ENCODE measurements at regions not wholly inside any gene's neighbourhood (a gene's known extent, or its start where the extent isn't known, plus 50 kb on each side); places are given as distances from the start of the nearest gene placed in this dataset.
A peak's percentile ranks its signal among the peaks of the same experiment; 100 is the strongest.

GRCh38 chr4:138925495-138925894 is 90.1 kb upstream of the NOCT start:
- no peak for DNase-seq (ENCODE audit: low read depth in 2 of 3, low spot score in 2 of 3)

DNA sequence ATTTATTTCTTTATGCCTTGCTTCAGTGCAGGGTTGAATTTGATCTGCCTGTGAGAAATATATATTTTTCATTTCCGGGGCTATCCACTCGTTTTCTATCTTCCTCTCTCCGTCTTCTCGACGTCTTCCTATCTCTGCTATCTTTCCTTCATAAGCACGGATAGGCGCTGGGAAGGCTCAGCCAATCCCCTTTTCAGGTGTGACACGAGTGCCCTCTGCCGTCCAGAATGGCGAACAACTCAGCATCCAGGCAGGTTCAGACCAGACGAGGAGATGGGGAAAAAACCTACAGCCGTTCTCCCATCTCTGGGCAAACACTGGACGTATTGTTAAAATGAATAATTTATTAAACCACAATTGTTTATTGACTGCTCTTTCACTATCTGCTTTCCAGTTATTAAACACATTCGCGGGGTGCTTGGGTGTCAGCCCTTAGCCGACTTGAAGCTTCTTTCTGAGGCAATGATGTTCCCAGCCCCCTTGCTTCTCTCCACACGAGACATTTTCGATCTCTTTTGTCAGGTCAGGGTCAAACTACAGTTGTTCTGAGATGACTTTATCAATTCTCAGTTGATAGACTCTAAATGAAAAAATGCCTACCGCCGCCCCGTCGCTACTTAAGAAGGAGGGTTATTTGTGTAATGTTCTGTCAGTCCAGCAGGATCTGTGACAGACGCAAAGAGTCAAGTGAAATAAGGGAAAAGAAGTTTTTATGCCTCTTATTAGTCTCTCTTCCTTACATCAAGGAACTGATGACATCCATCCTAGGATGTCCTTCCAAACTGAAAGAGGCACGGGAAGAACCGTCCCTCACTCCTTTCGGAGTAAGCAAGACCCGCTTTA is 96.3 kb upstream of the NOCT start:
- DNase-seq (ENCODE audit: low read depth in 2 of 3, low spot score in 2 of 3) = peak in 1 of 3 experiments; percentile 38

- no peak for DNase-seq (ENCODE audit: low read depth in 2 of 3, low spot score in 2 of 3)
Observed at GRCh38 chr4:138918169-138918869, 97.3 kb upstream of the NOCT start.

DNA sequence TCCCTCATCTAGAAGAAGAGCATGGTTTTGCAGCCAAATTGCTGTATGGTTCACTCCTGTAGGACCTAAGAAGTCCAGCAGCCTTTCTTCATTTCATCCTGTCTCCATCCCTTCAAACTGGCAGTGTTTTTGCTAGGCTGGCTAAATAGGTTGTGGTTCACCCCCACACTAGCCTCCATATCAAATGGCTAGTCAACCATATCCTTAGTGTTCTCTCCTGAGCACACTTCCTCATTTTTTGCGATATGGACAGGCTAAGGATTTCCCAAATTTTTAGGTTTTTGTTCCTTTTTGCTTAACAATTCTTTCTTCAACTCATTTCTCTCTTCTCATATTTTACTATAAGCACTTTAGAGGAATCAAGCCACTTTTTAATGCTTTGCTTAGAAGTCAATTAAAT is 98.8 kb upstream of the NOCT start:
- DNase-seq (ENCODE audit: low read depth in 2 of 3, low spot score in 2 of 3) = no peak

- no peak for DNase-seq (ENCODE audit: low read depth in 2 of 3, low spot score in 2 of 3)
Observed at GRCh38 chr4:138915756-138916155, 99.8 kb upstream of the NOCT start.

DNA sequence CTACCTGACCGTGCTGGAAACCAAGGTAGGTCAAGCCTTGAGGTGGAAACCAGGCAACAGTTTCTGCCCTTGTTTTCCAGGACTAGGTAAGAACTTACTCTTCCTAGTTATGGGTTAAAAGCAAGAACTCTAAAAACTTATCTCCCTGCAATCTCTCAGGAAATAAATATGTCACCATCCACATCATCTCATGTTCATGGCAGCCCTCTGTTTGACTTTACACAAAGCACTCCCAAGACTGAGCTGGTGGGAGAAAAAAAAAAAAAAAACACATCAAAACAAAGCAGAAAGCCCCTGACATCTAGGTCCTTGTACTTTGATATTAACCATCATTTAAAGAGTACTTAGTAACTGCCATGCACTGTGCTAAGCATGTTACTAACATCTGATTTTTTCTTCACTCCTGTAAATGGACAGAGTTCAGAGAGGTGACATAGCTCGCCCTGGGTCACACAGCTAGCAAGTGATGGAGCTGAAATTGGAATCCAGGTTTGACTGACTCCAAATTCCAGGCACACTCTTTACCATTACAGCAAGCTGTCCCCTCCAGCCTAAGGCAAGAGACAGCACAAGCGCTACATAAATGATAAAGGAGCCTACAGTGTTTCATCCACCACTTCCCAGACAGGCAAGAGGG is 102.8 kb upstream of the NOCT start:
- DNase-seq (ENCODE audit: low read depth in 2 of 3, low spot score in 2 of 3) = no peak

DNA sequence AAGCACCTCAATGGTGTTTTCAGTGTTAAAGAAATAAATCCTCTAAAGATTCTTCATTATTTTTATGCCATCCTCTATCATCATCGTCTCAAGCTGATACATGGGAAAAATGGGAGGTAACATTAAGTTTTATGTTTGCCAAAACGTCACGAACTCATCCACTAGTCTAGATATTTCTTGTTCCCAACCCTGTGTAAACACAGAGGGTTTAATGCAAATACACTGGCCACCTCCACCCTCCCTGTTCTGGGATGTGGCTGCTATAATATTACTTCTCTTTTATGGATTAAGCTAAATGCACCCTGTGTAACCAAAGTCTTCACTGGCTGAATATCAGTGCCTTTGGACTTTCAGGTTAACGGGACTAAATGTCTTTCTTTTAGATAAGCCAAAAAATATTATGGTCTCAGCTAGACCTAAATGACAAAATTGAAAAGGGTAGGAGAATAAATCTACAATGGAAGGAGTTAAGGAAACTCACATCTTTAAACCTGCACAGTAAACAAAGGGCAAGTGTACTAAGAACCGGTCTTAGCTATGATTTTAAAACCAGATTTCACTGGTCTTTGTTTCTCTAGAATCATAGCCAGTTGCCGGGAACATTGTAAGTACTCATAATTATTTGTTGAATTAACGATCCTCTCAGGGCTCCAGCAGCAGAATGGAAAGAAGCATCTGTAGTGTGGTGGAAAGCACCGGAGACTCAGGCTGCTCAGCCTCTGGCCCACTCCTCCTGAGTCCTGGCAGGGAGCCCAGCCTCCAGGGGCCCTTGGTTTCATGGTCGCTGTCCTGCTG is 103.5 kb upstream of the NOCT start:
- DNase-seq (ENCODE audit: low read depth in 2 of 3, low spot score in 2 of 3) = no peak

GRCh38 chr4:138910914-138911336 is 104.7 kb upstream of the NOCT start:
- no peak for DNase-seq (ENCODE audit: low read depth in 2 of 3, low spot score in 2 of 3)

- DNase-seq (ENCODE audit: low read depth in 2 of 3, low spot score in 2 of 3) = no peak
Observed at GRCh38 chr4:138910195-138910913, 105.2 kb upstream of the NOCT start.

GRCh38 chr4:138909587-138909986 is 106.0 kb upstream of the NOCT start:
- DNase-seq (ENCODE audit: low read depth in 2 of 3, low spot score in 2 of 3) = no peak

DNA sequence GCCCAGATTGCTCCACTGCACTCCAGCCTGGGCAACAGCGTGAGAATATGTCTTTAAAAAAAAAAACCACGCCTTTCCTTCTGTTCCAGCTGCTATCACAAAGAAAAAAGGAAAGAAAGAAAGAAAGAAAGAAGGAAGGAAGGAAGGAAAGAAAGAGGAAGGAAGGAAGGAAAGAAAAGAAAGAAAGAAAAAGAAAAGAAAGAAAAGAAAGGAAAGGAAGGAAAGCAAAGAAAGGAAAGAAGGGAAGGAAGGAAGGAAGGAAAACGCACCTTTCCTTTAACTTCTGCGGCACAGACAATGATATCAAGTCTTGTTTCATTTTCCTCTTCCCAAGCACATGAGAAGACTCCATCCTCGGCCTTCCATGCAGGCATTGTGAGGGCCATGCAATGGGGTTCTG is 107.4 kb upstream of the NOCT start:
- no peak for DNase-seq (ENCODE audit: low read depth in 2 of 3, low spot score in 2 of 3)

DNA sequence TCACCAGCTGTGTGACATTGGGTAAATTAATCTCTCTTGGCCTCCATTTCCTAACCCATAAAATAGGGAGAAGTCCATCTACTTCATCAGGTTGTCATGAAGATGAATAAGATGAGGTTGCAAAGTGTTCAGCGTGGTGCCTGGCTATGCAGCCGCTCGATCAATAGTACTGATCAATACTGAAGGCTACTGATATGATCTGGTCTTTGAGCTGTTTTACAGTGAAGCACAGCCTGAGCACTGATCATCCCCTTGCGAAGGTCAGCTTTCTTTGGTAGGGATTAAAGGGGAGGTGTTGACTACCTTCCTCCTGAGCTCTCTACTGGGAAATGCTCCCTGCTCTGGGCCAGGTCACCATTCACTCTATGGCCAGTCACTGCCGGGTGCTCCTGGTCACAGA is 108.4 kb upstream of the NOCT start:
- no peak for DNase-seq (ENCODE audit: low read depth in 2 of 3, low spot score in 2 of 3)

DNA sequence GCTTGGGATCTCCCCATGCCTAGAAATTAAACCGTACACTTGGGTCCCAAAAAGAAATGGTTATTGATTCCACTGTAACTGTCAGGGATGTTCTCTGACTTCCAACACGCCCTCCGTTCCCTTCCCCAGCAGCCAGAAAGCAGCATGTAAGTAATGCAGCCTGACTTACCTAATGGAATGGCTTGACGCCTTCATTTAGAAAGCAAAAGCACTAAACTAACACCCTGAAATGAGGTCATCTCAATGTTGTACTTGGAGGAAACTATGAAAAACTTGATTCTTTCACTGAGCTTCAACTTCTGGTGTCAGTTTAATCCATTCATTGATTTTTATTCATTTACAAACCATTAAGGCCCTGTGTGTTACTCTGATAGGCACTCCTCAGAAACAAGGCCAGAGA is 110.8 kb upstream of the NOCT start:
- DNase-seq (ENCODE audit: low read depth in 2 of 3, low spot score in 2 of 3) = no peak

DNA sequence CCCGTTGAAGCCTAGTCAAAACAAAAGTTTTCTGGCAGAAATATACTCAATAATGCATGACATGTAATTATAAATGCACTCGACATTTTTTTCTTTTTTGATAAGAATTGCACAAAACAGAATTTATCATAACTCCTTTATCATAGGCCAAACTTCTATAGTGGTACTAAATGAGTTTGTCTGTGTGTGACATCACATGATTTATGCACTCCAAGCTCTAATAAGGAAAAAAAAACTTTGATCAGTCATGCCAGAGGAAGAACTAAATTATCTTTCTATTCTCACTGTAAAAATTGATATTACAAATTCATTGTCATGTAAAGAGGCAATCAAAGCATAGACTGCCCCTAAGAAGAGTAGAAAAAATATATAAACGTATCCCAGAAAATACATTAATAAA is 112.4 kb upstream of the NOCT start:
- DNase-seq (ENCODE audit: low read depth in 2 of 3, low spot score in 2 of 3) = no peak

DNA sequence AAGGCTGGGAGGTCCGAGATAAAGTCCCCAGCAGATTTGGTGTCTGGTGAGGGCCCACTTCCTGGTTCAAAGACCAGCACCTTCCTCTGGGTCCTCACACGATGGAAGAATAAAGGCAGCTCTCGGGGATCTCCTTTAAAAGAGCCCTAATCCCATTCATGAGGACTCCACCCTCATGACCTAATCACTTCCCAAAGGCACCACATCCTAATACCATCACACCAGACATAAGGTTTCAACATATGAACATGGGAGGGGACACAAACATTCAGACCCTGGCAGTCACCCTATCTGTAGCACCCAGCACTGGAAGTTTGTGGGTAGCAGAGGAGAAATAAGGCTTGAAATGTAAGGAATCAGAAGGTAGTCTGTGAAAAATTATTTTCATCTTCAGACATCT is 112.9 kb upstream of the NOCT start:
- no peak for DNase-seq (ENCODE audit: low read depth in 2 of 3, low spot score in 2 of 3)

- no peak for DNase-seq (ENCODE audit: low read depth in 2 of 3, low spot score in 2 of 3)
Observed at GRCh38 chr4:138901177-138901576, 114.4 kb upstream of the NOCT start.

DNA sequence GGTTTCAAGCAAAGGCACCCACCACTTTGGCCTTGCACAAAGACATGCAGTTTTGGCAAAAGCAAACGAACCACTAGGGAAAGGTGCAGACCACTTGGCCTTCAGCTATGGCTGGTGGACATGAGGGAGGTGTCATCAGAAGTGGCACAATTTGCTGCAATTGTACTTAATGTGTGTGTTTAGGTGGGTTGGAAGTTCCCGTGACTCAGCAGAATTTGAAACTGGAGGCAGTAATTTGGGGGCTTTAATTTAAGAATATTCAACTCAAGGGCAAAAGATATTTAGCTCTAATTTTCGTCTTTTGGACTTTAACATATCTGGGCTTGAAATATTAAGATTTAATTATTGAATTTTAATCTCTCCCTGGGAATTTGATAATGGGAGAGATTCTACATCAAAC is 115.6 kb upstream of the NOCT start:
- no peak for DNase-seq (ENCODE audit: low read depth in 2 of 3, low spot score in 2 of 3)

- no peak for DNase-seq (ENCODE audit: low read depth in 2 of 3, low spot score in 2 of 3)
Observed at GRCh38 chr4:138898282-138898681, 117.3 kb upstream of the NOCT start.

DNA sequence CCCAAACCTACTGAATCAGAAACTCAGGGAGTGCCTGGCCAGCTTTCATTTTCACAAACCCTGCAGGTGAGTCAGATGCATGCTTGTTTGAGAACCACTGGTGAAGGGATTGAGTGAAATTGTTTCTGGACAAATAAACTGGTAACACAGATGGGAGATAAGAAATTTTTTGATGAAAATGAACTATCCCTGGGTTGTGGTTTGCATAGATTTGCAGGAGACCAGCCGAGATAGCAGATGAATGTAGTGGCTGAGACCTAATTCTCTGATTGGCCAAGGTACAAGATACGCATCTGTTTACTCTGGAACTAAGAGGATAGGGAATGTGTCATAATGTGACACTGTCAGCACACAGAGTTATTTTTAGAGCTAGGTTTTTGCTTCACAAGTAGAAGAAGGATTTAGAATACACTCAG is 117.8 kb upstream of the NOCT start:
- no peak for DNase-seq (ENCODE audit: low read depth in 2 of 3, low spot score in 2 of 3)

GRCh38 chr4:138894709-138895108 is 120.9 kb upstream of the NOCT start:
- no peak for DNase-seq (ENCODE audit: low read depth in 2 of 3, low spot score in 2 of 3)

DNA sequence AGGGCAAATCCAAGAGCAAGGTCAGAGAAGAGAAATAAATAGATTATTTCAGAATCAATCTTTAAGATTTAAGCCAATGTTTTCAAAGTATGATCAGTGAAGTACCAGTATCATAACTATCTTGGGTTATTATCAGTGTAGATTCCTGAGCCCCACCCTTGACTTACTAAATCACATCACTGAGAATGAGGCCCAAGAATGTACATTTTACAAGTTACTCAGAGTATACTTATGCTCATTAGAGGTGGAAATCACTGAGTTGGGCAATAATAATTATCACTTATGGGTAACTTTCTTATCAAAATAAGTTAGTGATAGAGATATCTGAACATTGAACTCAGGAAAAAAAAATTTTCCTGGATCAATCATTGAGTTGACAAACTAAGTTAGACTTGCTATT is 121.6 kb upstream of the NOCT start:
- no peak for DNase-seq (ENCODE audit: low read depth in 2 of 3, low spot score in 2 of 3)

Data from activated CD8-positive, alpha-beta memory T cell treated with anti-CD3 and anti-CD28 coated beads for 48 hours (primary cell).